OCI-LY1 (cell line): ENCODE measurements at regions not wholly inside any gene's neighbourhood (a gene's known extent, or its start where the extent isn't known, plus 50 kb on each side); places are given as distances from the start of the nearest gene placed in this dataset.

ENCODE experiments used
- EZH2 ChIP-seq: fragments of 200-600 bp; sonication (generic), shearing (Covaris generic); IDR thresholded peaks from 2 replicates; pipeline ENCODE4 v1.8.0; 2017; ENCODE audit warnings: borderline replicate concordance, mixed run types, mild to moderate bottlenecking, antibody characterized with exemption, low read length, moderate library complexity, mixed read lengths
- TF ChIP-seq, protein P1 (sequence below): fragments of 200-600 bp; sonication (generic), shearing (Covaris generic); IDR thresholded peaks from 2 replicates; pipeline ENCODE4 v1.5.1; 2017; ENCODE audit warnings: mild to moderate bottlenecking, antibody characterized with exemption, low read length, moderate library complexity, mixed read lengths

DNA sequence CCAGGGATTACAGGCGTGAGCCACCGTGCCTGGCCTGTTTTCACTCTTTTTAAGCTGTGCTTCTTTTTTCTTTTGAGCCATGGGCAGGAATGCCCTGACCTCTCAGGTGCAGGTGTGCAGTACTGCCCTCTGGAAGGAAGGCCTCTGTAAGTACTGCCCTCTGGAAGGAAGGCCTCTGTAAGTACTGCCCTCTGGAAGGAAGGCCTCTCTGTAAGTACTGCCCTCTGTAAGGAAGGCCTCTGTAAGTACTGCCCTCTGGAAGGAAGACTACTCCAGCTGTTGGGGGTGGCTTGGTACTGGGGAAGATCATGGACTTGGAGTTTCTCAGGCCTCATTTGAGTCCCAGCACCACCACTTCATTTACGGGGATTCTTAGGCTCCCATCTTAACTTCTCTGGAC is 248.5 kb upstream of the ID2 start:
- TF ChIP-seq, protein P1, sequence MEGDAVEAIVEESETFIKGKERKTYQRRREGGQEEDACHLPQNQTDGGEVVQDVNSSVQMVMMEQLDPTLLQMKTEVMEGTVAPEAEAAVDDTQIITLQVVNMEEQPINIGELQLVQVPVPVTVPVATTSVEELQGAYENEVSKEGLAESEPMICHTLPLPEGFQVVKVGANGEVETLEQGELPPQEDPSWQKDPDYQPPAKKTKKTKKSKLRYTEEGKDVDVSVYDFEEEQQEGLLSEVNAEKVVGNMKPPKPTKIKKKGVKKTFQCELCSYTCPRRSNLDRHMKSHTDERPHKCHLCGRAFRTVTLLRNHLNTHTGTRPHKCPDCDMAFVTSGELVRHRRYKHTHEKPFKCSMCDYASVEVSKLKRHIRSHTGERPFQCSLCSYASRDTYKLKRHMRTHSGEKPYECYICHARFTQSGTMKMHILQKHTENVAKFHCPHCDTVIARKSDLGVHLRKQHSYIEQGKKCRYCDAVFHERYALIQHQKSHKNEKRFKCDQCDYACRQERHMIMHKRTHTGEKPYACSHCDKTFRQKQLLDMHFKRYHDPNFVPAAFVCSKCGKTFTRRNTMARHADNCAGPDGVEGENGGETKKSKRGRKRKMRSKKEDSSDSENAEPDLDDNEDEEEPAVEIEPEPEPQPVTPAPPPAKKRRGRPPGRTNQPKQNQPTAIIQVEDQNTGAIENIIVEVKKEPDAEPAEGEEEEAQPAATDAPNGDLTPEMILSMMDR, result no peak
- no peak for TF ChIP-seq EZH2
